DMS 273 treated with DMSO at 0.1 percent for 48 hours (cell line): ENCODE measurements at regions not wholly inside any gene's neighbourhood (a gene's known extent, or its start where the extent isn't known, plus 50 kb on each side); places are given as distances from the start of the nearest gene placed in this dataset.
"Not testable (repeated sequence)": the region's sequence is repeated elsewhere in the genome, so short reads cannot be mapped to it uniquely, and the experiment has no call there.

Experiments
- DNase-seq: peaks from one replicate; lab custom pipeline; 2025; lab: John Stamatoyannopoulos, UW

- DNase-seq, result no peak
Observed at GRCh38 chr1:195202241-195202640, 1406.0 kb downstream of the KCNT2 start.

- no peak for DNase-seq
Observed at GRCh38 chr1:195200772-195201171, 1407.5 kb downstream of the KCNT2 start.

GRCh38 chr1:195197116-195197515 is 1411.1 kb downstream of the KCNT2 start:
- no peak for DNase-seq

GRCh38 chr1:195195423-195196057 is 1412.7 kb downstream of the KCNT2 start:
- no peak for DNase-seq

GRCh38 chr1:195193134-195193533 is 1415.1 kb downstream of the KCNT2 start:
- no peak for DNase-seq

- no peak for DNase-seq
Observed at GRCh38 chr1:195188821-195189220, 1419.4 kb downstream of the KCNT2 start.

- DNase-seq, result no peak
Observed at GRCh38 chr1:195186544-195186943, 1421.7 kb downstream of the KCNT2 start.

GRCh38 chr1:195185736-195186135 is 1422.5 kb downstream of the KCNT2 start:
- no peak for DNase-seq

GRCh38 chr1:195185321-195185720 is 1422.9 kb downstream of the KCNT2 start:
- DNase-seq, result no peak

- no peak for DNase-seq
Observed at GRCh38 chr1:195173753-195174152, 1434.5 kb downstream of the KCNT2 start.

GRCh38 chr1:195159795-195160194 is 1448.4 kb downstream of the KCNT2 start:
- not testable (repeated sequence) for DNase-seq

- no peak for DNase-seq
Observed at GRCh38 chr1:195158091-195158490, 1450.1 kb downstream of the KCNT2 start.

GRCh38 chr1:195153107-195153506 is 1455.1 kb downstream of the KCNT2 start:
- no peak for DNase-seq

GRCh38 chr1:195150768-195151167 is 1457.5 kb downstream of the KCNT2 start:
- no peak for DNase-seq

- DNase-seq, result no peak
Observed at GRCh38 chr1:195141294-195141693, 1466.9 kb downstream of the KCNT2 start.

GRCh38 chr1:195130598-195130997 is 1477.6 kb downstream of the KCNT2 start:
- DNase-seq, result no peak

GRCh38 chr1:195122497-195122896 is 1485.7 kb downstream of the KCNT2 start:
- no peak for DNase-seq

- no peak for DNase-seq
Observed at GRCh38 chr1:195113471-195113870, 1494.8 kb downstream of the KCNT2 start.

GRCh38 chr1:195105773-195106172 is 1502.5 kb downstream of the KCNT2 start:
- DNase-seq, result no peak

GRCh38 chr1:195105281-195105680 is 1503.0 kb downstream of the KCNT2 start:
- DNase-seq, result no peak

GRCh38 chr1:195097316-195097715 is 1510.9 kb downstream of the KCNT2 start:
- no peak for DNase-seq

GRCh38 chr1:195096051-195096521 is 1512.2 kb downstream of the KCNT2 start:
- DNase-seq, result no peak

- no peak for DNase-seq
Observed at GRCh38 chr1:195085196-195085595, 1523.0 kb downstream of the KCNT2 start.

GRCh38 chr1:195082183-195082582 is 1526.1 kb downstream of the KCNT2 start:
- DNase-seq, result no peak
